CD4-positive, alpha-beta T cell treated with Interleukin-17A for 4 hours (primary cell): ENCODE measurements at regions not wholly inside any gene's neighbourhood (a gene's known extent, or its start where the extent isn't known, plus 50 kb on each side); places are given as distances from the start of the nearest gene placed in this dataset.
"Not testable (repeated sequence)": the region's sequence is repeated elsewhere in the genome, so short reads cannot be mapped to it uniquely, and the experiment has no call there.

Experiments
- DNase-seq: peaks from one replicate; pipeline ENCODE4 v3.0.0-alpha.2; 2020; ENCODE audit warnings: mixed read lengths

DNA sequence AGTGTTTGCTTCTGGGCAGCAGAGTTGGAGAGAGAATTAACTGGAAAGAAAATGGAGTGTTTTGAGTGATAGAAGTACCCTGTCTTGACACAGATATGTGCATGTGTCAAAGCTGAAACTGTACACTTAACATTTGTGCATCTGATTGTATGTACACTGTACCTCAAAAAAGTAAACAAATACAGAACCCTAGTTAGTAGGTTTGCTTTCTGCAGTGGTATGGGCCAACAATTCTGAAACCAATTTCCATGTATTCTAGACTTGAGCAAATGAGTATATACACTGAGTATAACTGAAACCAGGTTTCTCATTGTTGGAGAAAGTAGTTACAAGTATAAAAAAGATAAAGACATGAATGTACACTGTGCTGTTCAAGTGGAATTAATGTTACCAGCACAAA is 52.4 kb downstream of the ELAPOR2 start:
- DNase-seq, result no peak

DNA sequence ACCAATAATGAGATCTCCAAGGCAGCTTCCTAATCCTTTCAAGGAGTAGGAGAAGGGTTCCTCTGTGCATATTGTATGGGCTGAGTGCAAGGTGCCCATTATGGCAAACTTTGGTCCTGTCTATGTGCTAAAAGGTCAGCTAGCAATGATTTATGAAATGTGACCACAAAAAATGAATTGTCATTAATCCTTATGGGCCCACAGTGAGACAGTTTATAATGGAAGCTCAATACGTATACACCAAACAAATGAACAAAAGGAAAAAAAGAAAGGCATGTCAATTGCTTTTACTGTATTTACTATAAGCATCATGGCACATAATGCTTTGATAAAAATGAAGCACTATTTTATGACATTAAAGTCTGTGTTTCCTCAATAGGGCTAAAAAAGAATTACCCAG is 54.5 kb downstream of the ELAPOR2 start:
- DNase-seq, result no peak

DNA sequence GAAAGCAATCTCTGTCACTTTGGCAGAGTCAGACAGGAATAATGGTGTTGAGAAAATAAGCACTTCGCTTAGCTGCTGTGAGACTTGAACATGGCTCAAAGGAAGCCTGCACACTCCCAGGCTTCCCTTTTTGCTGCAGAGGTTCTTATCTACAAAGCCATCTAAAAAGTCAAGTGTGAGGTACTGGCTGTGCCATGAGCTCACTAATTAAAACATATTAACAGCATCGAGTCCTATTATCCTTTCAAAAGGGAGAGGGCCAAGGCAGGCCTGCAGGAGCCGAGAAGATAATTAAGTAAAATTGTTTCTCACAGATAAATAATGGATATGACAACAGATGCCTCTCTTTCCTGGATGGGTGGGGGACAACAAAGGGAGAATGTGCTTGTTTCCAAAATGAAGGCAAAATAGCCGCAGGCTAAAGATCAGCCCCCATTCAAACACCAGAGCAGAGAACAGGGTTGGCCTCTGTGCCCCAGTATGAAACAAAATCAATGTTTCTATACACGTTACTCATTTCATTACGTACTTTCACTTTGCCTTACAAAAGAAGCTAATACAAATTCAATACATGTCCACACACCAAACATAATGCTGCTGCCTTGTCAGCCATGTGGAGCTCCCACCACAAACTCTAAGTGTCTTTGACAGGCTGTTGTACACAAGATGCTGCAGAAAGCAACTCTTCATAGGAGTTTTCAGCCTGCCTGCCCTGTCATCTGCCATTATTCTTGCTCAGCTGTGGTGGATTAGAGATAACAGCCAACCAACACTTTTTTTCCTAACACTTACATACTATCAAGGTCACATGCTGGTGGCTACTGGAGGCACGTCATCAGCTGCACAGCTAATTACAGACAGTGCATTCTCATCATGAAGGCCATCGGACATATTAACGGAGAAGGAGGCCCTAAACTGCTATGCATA is 55.3 kb downstream of the ELAPOR2 start:
- no peak for DNase-seq

- DNase-seq, result no peak
Observed at GRCh38 chr7:87001214-87001613, 58.2 kb downstream of the ELAPOR2 start.

- no peak for DNase-seq
Observed at GRCh38 chr7:87000344-87000743, 59.1 kb downstream of the ELAPOR2 start.

GRCh38 chr7:86999750-87000149 is 59.7 kb downstream of the ELAPOR2 start:
- no peak for DNase-seq

DNA sequence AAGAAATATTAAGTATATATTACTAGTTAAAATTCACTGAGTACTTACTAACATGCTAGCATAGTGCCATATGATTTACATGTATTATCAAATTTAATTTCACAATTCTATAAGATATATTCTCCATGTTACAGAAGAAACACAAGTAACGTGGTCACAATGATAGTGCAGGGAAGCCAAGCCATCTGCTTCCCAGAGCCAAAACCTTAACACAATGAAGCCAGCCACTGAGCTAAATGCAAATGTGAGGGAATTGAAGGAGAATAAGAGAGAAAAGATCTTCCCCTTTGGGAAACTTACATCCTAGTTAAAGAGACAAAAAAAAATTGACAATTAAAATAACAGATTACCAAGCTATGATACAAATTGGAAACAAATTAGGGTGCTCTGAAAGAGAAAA is 63.6 kb downstream of the ELAPOR2 start:
- DNase-seq, result no peak

- DNase-seq, result no peak
Observed at GRCh38 chr7:86995052-86995725, 64.3 kb downstream of the ELAPOR2 start.

DNA sequence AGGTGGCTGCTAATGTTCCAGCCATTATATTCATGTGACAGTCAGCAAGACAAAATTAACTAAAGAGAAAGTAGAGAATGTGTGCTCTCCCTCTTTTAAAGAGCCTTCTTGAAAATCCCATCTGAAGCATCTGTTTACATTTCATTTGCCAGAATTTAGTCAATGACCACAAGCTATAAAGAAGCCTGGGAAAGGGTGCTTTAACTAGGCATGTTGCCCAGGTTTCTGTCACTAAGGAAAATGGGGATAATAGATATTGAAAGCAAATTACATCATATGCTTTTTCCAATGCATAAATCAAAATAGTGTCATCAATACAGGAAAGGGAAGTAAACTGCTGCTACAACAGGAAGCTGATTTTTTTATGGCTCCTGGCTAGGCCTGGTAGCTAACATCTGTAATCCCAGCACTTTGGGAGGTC is 67.7 kb downstream of the ELAPOR2 start:
- DNase-seq, result no peak

GRCh38 chr7:86991093-86991769 is 68.2 kb downstream of the ELAPOR2 start:
- no peak for DNase-seq

DNA sequence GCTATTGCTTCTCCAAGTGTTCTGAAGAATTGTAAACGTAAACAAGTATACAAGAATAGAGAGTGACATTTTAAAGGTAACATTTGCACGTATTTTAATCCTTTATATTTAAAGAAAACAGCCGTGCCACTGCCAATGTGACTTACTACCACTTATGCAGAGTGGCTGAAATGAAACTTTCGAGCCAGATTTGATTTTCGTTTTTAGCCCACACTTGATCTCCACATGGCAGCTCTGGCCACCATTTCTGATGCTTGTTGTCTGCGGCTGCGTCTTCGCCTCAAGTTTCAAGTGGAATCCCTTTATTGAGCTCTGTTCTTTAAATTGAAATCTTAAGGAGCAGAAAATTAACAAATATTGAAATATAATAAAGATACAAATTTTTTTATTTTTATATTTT is 70.0 kb downstream of the ELAPOR2 start:
- DNase-seq, result no peak

DNA sequence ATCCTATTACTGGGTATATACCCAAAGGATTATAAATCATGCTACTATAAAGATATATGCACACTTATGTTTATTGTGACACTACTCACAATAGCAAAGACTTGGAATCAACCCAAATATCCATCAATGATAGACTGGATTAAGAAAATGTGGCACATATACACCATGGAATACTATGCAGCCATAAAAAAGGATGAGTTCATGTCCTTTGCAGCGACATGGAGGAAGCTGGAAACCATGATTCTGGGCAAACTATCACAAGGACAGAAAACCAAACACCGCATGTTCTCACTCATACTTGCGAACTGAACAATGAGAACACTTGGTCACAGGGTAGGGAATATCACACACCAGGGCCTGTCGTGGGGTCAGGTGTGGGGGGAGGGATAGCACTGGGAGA is 71.6 kb downstream of the ELAPOR2 start:
- DNase-seq, result not testable (repeated sequence)

GRCh38 chr7:86987358-86987757 is 72.1 kb downstream of the ELAPOR2 start:
- not testable (repeated sequence) for DNase-seq

- not testable (repeated sequence) for DNase-seq
Observed at GRCh38 chr7:86985342-86985741, 74.1 kb downstream of the ELAPOR2 start.

GRCh38 chr7:86983654-86984053 is 75.8 kb downstream of the ELAPOR2 start:
- not testable (repeated sequence) for DNase-seq

GRCh38 chr7:86981937-86982336 is 77.5 kb downstream of the ELAPOR2 start:
- DNase-seq, result not testable (repeated sequence)

DNA sequence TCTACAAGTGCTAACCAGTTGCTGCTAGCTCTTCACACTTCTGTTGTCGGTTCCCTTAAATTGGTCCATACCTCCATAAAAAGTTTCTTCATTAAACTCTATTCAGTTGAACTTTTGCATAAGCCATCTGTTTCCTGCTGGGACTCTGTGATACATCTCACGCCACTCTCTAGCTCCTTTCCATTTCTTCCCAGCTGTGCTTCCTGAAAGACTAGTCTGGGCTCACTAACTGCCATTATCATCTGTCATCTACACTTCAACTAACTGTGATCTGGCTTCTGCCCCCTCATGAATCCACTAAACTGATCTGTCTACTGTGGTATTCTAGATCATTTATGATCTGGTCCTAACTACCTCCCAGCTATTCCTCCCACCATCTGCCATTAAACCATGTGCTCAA is 78.3 kb downstream of the ELAPOR2 start:
- DNase-seq, result no peak

GRCh38 chr7:86980223-86980622 is 79.2 kb downstream of the ELAPOR2 start:
- DNase-seq, result no peak

- peak; percentile 25 for DNase-seq
Observed at GRCh38 chr7:86978808-86979506, 80.5 kb downstream of the ELAPOR2 start.

DNA sequence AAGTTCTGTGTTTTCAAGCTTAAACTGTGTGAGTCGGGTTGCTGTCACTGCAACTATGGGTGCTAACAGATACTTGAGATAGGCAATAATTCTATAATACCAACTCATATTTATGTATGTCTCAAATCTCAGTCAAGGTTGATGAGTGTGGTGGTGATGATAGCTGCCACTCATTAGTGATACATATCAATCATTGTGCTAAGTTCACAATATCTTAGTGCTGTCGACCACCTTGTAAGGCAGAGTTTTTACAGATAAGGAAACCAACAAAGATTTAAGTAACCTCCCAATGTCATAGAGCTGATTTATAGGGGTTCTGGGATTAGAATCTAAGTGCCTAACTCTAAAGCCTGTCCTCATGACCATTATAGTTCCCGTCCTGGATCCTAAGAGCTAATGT is 82.5 kb downstream of the ELAPOR2 start:
- no peak for DNase-seq

DNA sequence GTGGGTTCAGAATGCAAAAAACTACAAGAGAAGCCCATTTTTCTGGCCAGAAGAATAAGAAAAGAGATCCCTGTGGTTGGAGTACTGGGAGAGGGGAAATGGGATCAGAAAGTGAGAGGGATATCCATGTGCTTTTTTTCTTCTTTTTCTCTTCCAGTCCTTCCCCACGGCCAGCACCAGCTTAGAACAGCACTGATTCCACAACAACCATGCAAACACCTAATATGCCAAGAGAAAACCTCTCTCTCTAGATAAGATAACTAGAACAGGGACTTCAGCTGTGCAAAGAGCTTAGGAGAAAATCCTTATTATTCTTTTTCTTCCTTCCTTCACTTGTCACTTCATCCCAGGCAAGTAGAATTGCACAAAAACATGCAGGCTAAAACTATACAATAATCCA is 83.5 kb downstream of the ELAPOR2 start:
- no peak for DNase-seq

DNA sequence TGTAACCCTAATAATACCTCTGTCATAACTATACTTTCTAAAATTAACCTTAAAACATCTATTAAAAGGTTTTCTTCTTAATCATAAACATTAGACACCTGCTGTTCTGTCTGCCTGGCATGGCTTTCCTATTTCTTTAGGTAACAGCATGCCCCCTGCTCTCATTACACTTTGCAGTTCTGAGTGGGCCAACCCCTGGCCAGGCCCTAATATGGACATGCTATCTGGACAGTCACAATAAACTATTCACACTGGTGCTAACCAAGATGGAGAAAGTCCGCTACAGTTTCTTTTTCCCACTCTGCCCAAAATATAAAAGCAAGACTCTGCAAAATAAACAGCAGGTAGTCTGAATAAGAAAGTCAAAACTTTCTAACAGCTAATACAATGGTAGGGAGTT is 84.0 kb downstream of the ELAPOR2 start:
- DNase-seq, result no peak

DNA sequence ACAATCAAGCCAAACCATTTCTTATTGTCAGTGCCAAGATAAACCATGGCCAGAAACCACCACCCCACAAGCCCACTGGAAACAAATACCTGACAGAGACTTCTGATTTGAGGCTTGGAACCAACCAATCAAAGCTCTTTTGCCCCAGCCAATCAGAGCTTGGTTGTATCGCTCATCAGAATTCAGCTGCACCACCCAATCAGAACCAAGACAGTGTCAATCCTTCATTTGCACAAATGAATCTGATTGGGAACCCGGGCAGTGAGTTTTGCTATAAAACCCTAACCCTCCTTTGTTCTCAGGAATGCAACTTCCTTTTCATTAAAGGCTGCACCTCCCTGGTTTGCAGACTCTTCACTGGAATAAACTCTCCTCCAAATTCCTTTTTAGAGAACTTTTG is 87.4 kb downstream of the ELAPOR2 start:
- DNase-seq, result no peak
